Cardiac muscle cell (in vitro differentiated cells and primary cell): ENCODE measurements at regions not wholly inside any gene's neighbourhood (a gene's known extent, or its start where the extent isn't known, plus 50 kb on each side); places are given as distances from the start of the nearest gene placed in this dataset.

Experiments
- DNase-seq, 2 donors: peaks; one replicate each; pipeline versions ENCODE4 v3.0.0 to v3.0.0-alpha.2; 2010 to 2017; ENCODE audit warnings: low read depth in 1 of 2, low spot score in 1 of 2
- H3K27ac ChIP-seq: fragments of 200-600 bp; sonication (generic); 2 replicates; pipeline ENCODE4 v1.5.1; 2016
- H3K27me3 ChIP-seq: fragments of 200-600 bp; sonication (generic); 2 replicates; pipeline ENCODE4 v1.6.0; 2016; ENCODE audit warnings: control low read depth
- H3K36me3 ChIP-seq: fragments of 200-600 bp; sonication (generic); 2 replicates; pipeline ENCODE4 v1.5.1; 2016; ENCODE audit warnings: control low read depth
- H3K4me1 ChIP-seq: fragments of 200-600 bp; sonication (generic); 2 replicates; pipeline ENCODE4 v1.8.1; 2017; ENCODE audit warnings: low read depth, mild to moderate bottlenecking, mixed run types
- H3K4me3 ChIP-seq: fragments of 200-600 bp; sonication (generic); 2 replicates; pipeline ENCODE4 v1.5.1; 2016; ENCODE audit warnings: mild to moderate bottlenecking
- H3K9me3 ChIP-seq: fragments of 200-600 bp; sonication (generic); 2 replicates; pipeline ENCODE4 v1.5.1; 2017; ENCODE audit warnings: low read depth, mild to moderate bottlenecking, control low read depth
- TF ChIP-seq, protein P1 (sequence below): IDR thresholded peaks from 2 replicates; pipeline ENCODE4 v1.5.1; 2012; ENCODE audit warnings: low read depth, mild to moderate bottlenecking, low read length

GRCh38 chr4:19005211-19005610 lies 983.7 kb upstream of the LCORL start:
- no peaks in the 10 kb centered on the region for H3K27me3 ChIP-seq
- H3K4me1 ChIP-seq, result peaks cover 13% of the 10 kb centered on the region
- H3K9me3 ChIP-seq, result no peaks in the 10 kb centered on the region
- peak; percentile 2 to 40 for DNase-seq
- H3K4me3 ChIP-seq, result no peak overlapping the region
- H3K27ac ChIP-seq, result peak overlapping the region; percentile 53
- TF ChIP-seq, protein P1, sequence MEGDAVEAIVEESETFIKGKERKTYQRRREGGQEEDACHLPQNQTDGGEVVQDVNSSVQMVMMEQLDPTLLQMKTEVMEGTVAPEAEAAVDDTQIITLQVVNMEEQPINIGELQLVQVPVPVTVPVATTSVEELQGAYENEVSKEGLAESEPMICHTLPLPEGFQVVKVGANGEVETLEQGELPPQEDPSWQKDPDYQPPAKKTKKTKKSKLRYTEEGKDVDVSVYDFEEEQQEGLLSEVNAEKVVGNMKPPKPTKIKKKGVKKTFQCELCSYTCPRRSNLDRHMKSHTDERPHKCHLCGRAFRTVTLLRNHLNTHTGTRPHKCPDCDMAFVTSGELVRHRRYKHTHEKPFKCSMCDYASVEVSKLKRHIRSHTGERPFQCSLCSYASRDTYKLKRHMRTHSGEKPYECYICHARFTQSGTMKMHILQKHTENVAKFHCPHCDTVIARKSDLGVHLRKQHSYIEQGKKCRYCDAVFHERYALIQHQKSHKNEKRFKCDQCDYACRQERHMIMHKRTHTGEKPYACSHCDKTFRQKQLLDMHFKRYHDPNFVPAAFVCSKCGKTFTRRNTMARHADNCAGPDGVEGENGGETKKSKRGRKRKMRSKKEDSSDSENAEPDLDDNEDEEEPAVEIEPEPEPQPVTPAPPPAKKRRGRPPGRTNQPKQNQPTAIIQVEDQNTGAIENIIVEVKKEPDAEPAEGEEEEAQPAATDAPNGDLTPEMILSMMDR, result no peak
- no peaks in the 10 kb centered on the region for H3K36me3 ChIP-seq

DNA sequence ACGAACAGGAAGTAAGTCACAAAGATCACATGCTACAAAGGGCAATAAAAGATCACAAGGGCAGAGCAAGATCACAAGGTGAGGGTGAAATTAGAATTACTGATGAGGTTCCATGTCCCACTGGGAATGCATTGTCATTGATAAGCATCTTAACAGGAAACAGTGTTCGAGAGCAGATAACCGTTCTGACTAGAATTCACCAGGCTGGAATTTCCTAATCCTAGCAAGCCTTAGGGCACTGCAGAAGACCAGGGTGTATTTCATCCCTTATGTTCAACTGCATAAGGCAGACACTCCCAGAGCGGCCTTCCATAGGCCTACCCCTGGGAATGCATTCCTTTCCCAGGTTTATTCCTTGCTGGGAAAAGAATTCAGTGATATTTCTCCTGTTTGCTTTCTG lies 980.6 kb upstream of the LCORL start:
- Histone ChIP-seq H3K27me3 (no peaks in the 10 kb centered on the region), H3K27ac (no peak overlapping the region), H3K4me1 (peaks cover 8% of the 10 kb centered on the region), H3K9me3 (no peaks in the 10 kb centered on the region), H3K4me3 (no peak overlapping the region), H3K36me3 (no peaks in the 10 kb centered on the region)
- TF ChIP-seq, protein P1, result no peak
- no peak for DNase-seq

- H3K4me3 ChIP-seq, result no peak overlapping the region
- DNase-seq, result no peak
- H3K27me3 ChIP-seq, result no peaks in the 10 kb centered on the region
- no peaks in the 10 kb centered on the region for H3K4me1 ChIP-seq
- H3K9me3 ChIP-seq, result no peaks in the 10 kb centered on the region
- no peaks in the 10 kb centered on the region for H3K36me3 ChIP-seq
- TF ChIP-seq, protein P1, result no peak
- H3K27ac ChIP-seq, result no peak overlapping the region
These were observed 978.0 kb upstream of the LCORL start for GRCh38 chr4:18999595-18999994.

- Histone ChIP-seq H3K36me3 (no peaks in the 10 kb centered on the region), H3K27me3 (no peaks in the 10 kb centered on the region), H3K27ac (no peak overlapping the region), H3K4me1 (no peaks in the 10 kb centered on the region), H3K4me3 (no peak overlapping the region), H3K9me3 (no peaks in the 10 kb centered on the region)
- TF ChIP-seq, protein P1, result no peak
- no peak for DNase-seq
These were observed 959.7 kb upstream of the LCORL start for GRCh38 chr4:18981234-18981615.

- TF ChIP-seq, protein P1, result no peak
- Histone ChIP-seq H3K4me3 (no peak overlapping the region), H3K27ac (no peak overlapping the region), H3K27me3 (no peaks in the 10 kb centered on the region), H3K4me1 (no peaks in the 10 kb centered on the region), H3K36me3 (no peaks in the 10 kb centered on the region), H3K9me3 (no peaks in the 10 kb centered on the region)
- DNase-seq, result no peak
These were observed 959.1 kb upstream of the LCORL start for GRCh38 chr4:18980516-18981233.
